GM13976 (cell line): ENCODE measurements at regions not wholly inside any gene's neighbourhood (a gene's known extent, or its start where the extent isn't known, plus 50 kb on each side); places are given as distances from the start of the nearest gene placed in this dataset.

Source experiments
- DNase-seq: peaks from one replicate; pipeline ENCODE4 v3.0.0; 2012; ENCODE audit warnings: low spot score
- in situ Hi-C: fragments of 300-500 bp; cut with MboI; formaldehyde crosslinking; loops from one replicate; pipeline ENCODE4 v1.12.0; 2022; ENCODE audit warnings: low sequenced_read_pairs, mixed read lengths, inconsistent platforms; ENCODE audit not compliant: unreplicated experiment
- TF ChIP-seq, protein P1 (sequence below): IDR thresholded peaks from 2 replicates; pipeline ENCODE4 v1.5.1; 2012; ENCODE audit warnings: borderline replicate concordance, mild to moderate bottlenecking; ENCODE audit not compliant: insufficient read depth; ENCODE audit errors: extremely low read depth, missing control alignments, control extremely low read depth

DNA sequence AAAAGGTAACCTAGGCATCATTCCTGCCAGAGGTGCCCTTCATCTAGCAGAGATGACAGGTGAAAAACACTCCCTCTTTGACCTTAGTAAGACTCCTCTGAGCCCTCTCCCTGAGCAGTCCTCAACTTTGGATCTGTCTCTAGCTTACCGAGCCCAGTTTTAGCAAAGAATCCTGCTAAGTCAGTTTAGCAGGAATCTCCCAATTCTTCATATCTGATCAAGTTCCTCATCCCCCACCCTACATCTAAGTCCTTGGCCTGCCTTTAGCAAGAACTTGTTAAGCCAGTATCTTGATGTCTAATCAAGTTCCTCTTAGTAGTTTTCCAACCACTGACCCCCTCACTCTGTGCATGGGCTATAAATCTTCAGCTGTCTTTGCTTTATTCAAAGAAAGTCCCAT, 235.6 kb downstream of the OMA1 start:
- TF ChIP-seq, protein P1, sequence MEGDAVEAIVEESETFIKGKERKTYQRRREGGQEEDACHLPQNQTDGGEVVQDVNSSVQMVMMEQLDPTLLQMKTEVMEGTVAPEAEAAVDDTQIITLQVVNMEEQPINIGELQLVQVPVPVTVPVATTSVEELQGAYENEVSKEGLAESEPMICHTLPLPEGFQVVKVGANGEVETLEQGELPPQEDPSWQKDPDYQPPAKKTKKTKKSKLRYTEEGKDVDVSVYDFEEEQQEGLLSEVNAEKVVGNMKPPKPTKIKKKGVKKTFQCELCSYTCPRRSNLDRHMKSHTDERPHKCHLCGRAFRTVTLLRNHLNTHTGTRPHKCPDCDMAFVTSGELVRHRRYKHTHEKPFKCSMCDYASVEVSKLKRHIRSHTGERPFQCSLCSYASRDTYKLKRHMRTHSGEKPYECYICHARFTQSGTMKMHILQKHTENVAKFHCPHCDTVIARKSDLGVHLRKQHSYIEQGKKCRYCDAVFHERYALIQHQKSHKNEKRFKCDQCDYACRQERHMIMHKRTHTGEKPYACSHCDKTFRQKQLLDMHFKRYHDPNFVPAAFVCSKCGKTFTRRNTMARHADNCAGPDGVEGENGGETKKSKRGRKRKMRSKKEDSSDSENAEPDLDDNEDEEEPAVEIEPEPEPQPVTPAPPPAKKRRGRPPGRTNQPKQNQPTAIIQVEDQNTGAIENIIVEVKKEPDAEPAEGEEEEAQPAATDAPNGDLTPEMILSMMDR = no peak
- in situ Hi-C loops = no loop called here
- DNase-seq = no peak

DNA sequence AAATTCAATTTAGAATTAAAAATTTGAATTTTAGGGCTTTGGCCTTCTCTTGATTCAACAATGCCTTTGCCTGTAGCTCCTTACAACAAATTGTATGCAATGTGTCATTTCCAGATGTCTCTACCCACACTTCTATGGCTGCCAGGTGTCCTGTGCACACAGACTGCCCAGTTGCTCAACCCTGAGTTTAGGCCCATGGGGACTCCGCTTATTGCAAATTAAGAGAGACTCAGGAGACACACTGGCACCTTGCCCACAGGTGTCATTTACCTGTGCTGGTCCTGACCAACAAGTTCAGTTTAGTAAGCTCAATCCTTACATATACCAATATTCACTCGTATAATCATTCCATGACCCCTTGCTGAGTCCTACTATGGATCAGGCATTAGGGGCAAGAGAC, 236.1 kb downstream of the OMA1 start:
- in situ Hi-C loops = no loop called here
- DNase-seq = no peak
- TF ChIP-seq, protein P1 = no peak

DNA sequence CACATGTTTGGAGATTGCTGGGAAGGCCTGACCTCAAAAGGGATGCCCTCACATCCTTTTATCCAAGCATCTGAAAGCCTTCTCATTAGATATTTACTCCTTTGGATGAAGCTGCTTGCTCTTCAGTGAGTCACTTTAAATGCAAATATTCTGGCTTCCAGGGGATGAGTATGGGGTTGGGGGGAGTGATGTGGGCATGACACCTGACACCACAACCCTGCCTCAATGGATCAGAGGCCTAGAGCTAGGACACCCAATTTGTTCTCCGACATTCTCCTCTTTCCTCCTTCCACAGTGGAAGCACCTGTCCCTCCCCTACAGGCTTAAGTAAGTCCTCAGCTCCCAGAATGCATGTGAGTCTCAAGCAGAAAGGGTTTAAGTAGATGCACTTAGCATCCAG, 238.3 kb downstream of the OMA1 start:
- TF ChIP-seq, protein P1 = no peak
- in situ Hi-C loops = no loop called here
- no peak for DNase-seq

DNA sequence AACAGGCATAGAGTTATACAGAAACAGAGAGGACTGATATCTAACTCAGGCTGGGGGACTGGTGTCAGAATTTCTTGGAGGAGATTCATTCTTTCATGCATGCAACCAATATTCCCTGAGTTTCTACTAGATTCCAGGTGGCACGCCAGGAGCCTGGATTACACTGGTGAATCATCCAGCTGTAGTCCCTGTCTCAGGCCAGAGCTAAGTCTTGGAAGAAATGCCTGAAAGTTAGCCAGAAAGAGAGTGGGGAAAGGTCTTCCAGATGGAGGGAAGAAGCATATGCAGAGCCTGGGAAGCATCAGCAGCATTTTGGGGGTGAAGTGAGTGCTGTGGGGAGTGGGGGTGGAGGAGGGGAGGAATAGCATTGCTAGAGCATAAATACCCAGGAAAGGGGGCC, 239.1 kb downstream of the OMA1 start:
- TF ChIP-seq, protein P1 = no peak
- no peak for DNase-seq
- in situ Hi-C loops = no loop called here

DNA sequence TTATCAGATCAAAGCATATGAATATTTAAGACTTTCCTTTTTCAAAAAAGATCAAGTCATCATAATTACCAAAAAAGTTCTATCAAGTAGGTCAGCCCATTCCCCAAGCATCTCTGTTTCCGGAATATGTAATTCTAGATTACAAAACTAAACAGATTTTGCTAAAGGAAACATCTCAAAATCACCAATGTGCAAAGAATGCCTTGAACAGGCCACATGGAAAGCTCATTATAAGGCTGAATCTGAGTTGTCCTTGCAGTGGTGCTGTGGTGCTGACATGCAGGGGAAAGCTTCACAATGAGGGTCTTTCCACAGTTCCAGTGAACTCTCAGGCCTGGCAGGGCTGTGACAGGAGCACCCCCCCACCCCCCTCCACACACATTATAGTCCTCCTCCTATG, 240.9 kb downstream of the OMA1 start:
- DNase-seq = no peak
- in situ Hi-C loops = no loop called here
- TF ChIP-seq, protein P1 = no peak

DNA sequence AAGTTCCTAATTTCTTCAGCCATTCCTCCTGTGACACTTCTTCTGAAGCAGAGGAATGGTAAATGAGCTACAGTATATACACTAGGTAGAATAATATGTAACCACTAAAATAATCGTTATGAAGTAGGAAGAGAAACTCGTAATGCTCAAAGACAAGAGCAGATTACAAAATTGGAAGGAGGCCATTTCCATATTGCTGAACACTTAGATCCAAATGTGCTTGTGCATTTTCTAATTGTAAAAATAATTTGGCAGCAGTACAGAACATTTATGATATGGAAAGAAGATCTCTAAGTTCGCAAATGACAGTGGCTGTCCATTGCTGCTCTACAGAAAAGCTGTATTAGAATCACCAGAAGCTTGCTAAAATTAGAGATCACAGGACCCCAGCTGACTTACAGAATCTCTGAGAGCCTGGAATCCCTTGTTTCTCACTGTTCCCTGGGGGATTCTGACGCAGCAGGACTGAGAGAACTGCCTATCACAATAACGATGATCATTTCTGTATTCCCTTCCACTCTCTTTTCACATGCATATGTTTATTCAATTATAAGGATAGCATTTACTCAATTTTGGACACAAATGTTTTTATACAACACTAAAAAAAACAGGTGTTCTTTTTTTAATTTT, 242.1 kb downstream of the OMA1 start:
- DNase-seq = no peak
- TF ChIP-seq, protein P1 = no peak
- in situ Hi-C loops = no loop called here
